A204.1 (cell line): ENCODE measurements at regions not wholly inside any gene's neighbourhood (a gene's known extent, or its start where the extent isn't known, plus 50 kb on each side); places are given as distances from the start of the nearest gene placed in this dataset.
A peak's percentile ranks its signal among the peaks of the same experiment; 100 is the strongest.
"Not testable (repeated sequence)": the region's sequence is repeated elsewhere in the genome, so short reads cannot be mapped to it uniquely, and the experiment has no call there.

Experiments
- FAIRE-seq: peaks from 2 replicates; lab custom pipeline; 2012; peaks lifted over from hg19 to GRCh38; lab: Jason Lieb, UNC

DNA sequence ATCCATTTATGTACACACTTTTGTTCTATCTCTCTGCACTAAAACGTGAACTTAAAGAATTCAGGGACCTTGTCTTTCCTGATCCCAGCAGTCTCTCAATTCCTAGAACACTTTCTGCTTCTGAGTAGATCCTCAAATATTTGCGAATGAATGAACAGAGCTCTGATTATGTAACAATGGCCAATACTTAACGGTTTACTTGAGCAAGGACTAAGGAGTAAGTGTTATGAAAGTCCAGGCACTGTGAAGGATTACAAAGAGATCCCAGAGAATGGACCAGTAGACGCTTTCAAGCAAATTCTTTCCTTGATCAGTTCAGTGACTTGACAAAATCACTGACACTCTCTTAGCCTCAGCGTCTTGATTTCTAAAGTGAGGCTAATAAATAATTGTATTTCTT is 514.5 kb upstream of the KLHL1 start:
- no peak for FAIRE-seq

DNA sequence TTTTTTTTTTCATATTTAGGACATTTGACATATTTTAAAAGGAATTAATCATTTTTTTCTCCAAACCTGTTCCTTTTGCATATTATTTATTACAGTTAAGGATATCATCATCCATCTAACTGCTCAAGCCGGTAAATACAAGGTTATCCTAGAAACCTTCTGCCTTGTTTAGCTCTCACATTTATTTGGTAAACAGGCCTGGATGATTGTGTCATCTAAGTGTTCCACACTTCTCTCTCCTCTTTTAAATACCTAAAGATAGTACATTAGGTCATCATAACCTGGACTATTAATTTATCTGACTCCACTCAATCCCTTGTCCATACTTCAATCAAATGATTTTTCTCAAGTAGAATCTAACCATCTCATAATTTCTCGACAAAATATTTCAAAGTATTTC is 511.7 kb upstream of the KLHL1 start:
- no peak for FAIRE-seq

DNA sequence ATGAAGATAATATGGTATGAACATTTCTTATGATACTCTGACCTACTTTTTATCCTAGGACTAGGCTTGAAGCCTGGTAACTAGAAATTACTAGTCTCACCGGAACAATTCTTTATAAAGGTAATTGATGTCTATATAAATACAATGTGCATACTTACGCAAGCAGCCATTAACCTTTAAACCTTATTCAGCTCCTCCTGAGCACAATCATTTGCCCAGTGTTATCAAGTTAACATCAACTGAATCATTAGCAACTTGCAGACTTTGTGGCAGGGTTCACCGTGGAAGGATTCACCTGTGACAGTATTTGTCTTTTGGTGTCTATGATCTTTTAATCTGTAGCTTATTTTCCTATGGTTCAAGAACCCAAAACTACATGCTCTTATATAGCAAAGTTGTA is 508.6 kb upstream of the KLHL1 start:
- FAIRE-seq = no peak

DNA sequence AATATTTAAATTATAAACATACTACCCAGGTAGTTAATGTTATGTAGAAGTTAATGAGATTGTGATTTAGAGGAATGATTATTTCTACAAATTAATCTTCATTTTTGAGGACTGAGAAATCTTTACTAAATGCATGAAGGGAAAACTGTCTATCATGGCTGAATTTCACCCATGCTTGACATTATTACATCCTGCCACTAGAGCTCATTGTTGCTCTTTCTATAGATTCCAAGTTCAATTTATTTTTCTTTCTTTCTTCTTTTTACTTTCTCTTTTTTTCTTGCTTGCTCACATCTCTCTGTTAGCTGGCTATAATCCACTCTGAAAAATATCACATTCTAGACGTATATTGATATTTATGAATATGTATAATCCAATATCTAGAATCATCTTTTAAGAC is 505.0 kb upstream of the KLHL1 start:
- peak; percentile 83 for FAIRE-seq

DNA sequence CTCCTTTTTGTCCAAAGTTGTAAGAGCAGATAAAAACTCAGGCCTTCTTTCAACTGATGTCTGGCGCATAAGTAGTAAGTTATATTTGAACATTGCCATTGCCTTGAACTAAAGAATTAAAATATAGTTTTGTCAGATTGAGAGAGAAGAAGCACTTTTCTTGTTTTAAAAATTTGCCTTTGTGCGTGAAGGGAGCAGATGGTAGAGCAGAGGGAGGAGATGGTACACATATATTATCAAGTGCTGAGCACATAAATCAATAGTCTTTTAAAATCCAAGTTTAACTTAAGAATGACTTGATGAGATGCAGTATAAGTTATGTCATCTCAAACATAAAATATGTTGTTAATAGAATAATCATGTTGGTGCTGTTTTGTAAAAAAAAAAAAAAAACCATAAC is 504.6 kb upstream of the KLHL1 start:
- no peak for FAIRE-seq

DNA sequence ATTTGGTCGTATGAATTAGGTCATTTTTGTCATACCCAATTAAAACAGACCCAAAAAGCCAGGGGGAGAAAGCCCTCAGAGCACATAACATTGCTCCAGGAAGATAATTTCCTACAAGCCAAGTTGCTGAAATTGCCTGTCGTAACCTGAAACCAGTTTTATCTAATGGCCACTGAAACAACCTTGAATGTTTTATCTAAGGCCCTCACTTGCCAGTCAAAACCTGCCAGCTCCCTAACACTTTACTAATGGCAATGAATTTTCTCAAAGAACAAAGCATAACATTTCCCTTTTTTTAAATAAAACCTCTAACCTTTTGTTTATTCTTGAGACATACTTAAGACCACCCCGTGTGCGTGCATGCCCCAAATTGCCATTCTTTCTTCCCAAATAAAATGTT is 496.2 kb upstream of the KLHL1 start:
- FAIRE-seq = no peak

DNA sequence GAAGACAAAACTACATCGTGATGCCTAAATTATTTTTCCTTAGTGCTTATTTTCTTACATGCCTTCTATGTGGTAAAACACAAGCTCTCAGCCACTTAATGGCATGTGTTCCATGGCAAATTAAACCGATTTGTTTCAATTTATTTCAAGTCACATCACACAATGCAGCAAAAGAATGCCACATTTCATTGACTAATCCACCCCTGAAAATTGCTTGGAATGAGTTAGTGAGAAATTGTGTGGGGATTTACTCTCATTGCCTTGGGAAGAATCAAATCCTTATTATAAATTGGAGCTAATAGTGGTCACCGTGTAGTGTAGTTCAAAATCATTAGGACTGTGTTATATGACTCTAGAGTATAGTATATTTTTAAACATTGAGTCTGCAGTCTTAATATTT is 485.5 kb upstream of the KLHL1 start:
- FAIRE-seq = no peak

DNA sequence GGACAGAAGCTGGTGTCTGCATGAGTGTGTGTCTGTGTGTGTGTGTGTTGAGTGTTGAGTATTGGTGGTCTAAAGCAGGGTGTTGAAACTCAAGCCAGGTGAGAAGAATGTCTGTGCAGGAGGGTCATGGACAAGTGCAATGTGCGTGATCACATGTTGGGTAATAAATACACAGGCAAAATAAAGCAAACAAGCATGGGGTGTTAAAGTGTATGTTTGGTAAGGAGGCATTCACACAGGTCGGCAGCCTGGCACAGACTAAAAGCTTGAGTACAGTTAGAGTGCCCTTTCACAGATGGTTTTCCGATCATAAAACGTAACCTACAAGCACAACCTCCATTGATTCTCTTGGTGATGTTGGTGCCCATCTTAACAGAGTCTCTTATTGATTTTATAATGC is 476.9 kb upstream of the KLHL1 start:
- FAIRE-seq = no peak

DNA sequence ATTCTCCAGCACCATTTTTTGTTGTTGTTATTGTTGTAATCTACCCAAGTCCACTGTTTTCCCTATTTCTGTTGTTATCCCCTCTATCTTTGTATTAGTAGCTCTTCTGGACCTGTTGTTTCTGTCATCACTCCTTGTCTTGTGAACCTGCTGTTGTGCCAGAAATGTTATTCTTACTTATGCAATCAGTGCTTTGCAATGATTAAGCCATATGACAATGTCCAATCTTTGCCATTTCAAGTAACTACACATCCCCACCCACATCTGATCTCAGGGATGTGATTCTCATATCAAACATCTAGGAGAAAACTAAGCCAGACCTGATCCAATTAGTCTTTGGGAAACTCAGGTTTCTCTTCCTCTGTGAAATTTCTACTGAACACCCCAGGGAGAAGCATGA is 472.6 kb upstream of the KLHL1 start:
- FAIRE-seq = no peak

DNA sequence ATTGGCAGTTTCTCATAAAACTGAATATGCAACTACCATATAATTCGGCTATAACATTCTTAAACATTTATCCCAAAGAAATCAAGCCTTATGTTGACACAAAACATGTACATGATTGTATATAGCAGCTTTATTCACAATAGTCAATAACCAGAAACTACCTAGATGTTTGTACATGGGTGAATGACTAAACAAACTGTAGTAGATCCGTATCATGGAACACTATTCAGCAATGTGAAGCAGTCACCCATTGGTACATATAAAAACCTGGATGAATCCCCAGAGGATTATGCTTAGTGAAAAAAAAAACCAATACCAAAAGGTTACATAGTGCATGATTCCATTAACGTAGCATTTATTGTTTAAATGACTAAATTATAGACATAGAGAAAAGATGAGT is 471.7 kb upstream of the KLHL1 start:
- FAIRE-seq = no peak

DNA sequence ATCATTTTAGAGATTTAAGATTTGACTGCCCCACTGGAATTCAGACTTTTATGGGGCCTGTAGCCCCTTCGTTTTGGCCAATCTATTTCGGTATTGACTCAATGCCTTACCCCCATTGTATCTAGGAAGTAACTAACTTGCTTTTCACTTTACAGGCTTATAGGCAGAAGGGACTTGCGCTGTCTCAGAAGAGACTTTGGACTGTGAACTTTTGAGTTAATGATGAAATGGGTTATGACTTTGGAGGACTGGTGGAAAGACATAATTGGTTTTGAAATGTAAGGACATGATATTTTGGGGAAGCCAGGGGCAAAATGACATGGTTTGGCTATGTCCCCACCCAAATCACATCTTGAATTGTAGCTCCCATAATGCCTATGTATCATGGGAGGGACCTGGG is 463.0 kb upstream of the KLHL1 start:
- FAIRE-seq = no peak

DNA sequence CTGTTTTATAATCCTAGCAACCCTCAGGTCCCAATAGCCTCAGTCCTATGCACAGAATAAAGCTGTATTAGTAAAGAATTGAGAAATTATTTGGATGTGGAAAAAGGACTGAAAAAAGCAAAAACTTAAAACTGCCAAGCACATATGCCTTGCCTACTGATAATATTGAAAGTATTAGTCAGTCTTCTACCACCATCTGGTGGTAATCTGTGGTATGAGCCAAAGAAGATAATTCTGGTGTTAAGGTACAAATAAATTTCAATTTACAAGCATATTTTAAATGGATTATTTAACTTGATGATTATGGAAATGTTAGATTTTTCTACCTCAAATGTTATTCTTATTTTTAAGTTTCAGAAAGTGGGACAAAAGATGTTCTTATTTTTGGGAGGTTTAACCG is 460.3 kb upstream of the KLHL1 start:
- FAIRE-seq = peak; percentile 98

DNA sequence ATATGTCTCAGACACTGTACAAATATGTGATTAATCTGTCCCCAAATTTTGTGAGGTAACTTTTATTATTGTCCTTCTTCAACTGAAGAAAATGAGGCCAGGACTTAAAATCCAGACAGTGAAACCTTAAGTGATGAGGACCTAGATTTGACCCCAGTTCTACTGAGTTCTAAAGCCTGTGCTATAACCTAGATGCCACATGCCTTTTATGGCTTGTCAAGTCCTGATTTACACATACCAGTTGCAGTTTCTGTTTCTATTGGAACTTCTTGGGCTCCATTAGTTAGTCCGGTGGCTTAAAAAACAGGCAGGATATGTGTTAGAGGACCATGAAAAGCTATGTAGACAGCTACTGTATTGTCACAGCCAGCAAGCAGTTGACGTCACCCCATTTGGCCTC is 436.5 kb upstream of the KLHL1 start:
- no peak for FAIRE-seq

DNA sequence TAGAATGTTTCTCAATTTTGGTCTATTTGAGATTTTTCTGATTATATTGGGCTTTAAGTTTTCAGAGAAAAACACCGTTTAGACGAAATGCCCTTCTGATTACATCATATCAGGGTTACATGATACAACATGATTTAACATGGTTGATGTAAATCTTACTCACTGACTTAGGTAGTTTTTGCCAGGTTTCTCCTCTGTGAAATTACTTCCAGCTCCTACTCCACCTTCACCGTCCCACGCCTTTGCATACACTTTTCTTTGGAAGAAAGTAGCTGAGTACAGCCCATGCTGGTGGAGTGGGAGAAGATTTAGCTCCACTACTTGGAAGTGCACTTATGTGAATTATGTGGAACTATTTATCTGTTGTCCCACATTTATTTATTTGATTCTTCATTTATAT is 433.2 kb upstream of the KLHL1 start:
- no peak for FAIRE-seq

DNA sequence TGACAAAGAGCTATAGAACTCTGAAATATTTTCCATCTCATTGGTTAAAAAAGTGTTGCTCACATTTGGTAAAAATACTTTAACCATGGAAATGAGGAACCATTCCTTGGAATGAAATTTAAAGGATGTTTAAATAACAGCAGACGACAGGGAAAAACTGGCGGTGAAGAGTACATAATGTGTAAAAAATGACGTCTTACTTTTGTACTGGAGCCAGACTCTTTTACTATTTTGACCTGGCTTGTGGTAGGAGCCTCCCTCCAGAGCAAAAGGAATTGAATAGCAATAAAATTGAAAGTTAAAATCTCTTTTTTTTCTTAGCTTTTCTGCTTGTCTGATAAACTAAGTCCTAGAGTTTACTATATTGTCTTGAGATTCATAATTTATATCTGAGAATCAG is 426.2 kb upstream of the KLHL1 start:
- FAIRE-seq = no peak

DNA sequence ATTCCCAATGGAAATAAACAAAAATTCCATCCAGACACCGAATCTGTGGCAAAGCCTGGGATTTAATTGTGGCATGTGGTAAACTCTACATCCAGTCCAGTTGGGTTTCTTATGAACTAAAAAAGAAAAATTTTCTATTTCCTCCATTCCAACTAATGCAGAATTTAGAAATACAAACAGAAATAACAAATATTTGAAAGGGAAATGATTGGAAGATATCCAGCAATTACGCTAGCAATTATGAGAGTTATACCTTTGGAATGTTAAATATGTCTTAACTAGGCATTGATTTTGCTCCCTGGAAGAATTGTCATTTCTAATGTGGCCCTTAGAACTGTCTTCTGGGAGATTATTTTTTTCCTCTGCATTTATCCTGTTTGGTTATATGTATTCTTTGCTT is 421.4 kb upstream of the KLHL1 start:
- no peak for FAIRE-seq

DNA sequence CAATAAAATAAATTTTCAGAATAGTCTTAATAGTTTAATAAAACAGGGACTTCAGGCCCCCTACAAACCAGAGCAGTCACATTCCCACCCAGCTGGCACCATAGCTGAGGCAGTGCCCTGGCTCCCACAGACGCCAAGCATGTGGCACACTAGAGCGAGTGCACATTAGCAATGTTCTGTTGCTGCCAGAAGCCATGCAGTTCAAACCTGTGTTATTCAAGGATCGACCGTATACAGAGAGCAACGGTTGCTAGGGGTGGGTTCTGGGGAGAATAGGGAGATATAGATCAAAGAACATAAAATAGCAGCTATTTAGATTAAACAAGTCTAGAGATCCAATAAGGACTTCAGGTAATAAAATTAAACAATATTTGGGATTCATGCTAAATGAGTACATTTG is 419.3 kb upstream of the KLHL1 start:
- FAIRE-seq = no peak

DNA sequence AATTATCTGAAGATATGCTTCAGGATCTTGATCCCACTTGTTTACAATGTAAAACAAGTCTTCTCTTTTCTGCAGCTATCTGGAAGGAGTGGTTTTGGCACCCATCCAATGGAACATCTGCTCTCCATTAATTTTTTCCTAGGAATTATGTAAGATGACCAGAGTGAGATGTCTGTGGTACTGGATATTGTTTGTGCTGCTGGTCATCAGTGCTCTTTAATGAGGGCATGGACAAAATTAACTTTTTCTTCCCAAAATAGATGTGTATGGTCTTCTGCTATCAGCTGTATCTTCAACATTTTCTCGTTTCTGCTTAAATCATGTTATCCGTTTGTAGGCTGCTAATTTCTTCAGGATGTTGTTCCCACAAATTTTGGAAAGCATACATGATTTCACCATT is 415.4 kb upstream of the KLHL1 start:
- no peak for FAIRE-seq

DNA sequence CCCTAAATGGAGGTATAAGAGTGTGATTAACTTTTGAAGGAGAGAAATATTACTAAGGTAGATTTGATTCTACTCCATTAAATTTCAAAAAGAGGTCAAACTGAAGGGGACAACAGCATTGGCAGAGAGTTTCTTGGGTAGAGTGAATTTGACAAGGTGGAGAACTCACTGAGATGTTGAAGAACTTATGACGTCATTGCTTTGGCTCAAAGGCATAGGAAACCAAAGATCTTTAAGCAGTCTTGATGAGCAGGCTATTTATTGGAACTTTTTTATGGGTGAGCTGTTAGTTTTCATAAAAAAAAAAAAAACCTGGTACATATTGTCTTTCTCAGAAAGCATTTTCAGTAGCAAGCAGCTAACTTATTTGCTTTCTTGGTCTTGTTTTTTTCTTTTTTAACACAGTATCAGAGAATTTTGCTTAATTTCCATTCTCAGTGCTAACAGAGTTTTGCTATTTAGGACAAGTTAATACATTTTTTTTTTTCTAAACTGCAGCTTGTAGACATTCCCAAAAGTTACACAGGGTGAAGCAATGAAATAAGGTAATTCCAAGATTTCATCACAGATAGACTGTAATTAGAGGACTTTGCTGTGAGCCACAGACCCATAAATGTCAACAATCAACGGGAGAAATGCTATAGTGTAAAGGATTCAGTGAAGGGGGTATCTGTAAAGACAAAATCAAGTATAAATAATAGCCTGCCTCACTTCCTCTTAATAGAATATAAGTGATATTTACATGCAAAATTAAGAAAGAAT is 412.2 kb upstream of the KLHL1 start:
- FAIRE-seq = no peak

DNA sequence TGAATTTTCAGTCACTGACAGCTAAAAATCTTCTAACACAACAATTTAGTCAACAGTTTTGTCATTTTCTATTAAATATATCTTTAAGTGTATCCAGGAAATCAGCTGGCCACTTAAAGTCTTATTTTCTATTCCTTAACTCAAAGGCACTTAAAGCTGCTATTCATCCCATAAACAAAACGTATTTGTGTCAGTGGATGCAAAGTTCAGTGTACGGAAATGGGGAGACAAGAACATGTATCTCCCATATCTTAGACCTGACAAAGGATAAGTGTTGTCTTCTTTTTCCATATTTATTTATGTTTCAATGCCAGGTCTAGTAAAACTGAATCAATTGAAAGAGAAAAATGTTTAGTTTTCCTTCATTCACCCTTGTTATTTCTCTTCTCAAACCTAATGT is 409.8 kb upstream of the KLHL1 start:
- no peak for FAIRE-seq

DNA sequence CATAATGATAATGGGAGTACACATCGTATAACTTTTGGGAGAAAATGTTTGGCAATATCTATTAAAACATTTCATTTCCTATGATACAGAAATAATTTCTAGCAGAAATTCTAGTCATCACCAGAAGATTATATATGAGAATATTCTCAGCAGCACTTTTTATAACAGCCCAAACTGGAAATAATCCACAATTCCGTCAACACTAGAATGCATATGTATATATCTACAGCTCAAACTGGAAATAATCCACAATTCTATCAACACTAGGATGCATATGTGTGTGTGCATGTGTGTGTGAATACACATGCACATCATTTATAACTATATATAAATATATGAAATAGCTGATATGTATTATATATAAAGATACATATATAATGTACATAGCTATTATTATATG is 408.0 kb upstream of the KLHL1 start:
- FAIRE-seq = no peak

DNA sequence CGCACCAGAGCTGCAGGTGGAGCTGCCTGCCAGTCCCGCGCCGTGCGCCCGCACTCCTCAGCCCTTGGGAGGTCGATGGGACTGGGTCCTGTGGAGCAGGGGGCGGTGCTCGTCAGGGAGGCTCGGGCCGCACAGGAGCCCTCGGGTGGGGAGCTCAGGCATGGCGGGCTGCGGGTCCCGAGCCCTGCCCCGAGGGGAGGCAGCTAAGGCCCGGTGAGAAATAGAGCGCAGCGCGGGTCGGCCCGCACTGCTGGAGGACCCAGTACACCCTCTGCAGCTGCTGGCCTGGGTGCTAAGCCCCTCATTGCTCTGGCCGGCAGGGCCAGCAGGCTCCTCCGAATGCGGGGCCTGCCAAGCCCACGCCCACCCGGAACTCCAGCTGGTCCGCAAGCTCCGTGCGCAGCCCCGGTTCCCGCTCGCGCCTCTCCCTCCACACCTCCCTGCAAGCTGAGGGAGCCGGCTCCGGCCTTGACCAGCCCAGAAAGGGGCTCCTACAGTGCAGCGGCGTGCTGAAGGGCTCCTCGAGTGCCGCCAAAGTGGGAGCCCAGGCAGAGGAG is 403.7 kb upstream of the KLHL1 start:
- FAIRE-seq = not testable (repeated sequence)

DNA sequence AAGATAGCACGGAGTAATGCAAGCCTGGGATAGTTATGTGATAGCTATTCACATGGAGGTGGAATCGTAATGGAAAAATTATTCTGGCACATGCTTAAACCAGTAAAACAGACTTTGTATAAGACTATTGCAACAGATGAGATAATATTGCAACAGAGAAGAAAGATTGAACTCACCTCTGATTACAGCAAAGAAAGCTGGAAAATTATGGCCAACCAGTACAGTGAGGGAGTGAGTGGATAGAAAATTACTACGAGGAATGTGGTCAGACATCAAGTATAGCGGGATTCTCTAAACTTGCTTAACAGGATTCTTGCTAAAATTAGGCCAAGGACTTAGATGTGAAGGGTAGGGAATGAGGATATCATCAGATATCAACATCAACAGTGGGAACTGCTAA is 397.6 kb upstream of the KLHL1 start:
- no peak for FAIRE-seq

DNA sequence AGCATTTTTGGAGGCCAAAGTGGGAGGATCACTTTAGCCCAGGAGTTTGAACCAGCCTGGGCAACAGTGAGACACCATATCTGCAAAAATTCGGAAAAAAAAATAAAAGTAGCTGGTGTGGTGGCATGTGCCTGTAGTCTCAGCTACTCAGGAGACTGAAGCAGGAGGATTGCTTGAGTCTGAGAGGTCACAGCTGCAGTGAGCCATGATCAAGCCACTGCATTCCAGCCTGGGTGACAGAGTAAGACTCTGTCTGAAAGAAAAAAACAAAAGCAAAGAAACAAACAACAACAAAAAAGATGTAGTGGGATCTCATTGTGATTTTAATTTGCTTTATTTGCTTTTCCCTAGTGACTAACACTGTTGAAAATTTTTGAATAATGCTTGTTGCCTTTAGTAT is 394.7 kb upstream of the KLHL1 start:
- no peak for FAIRE-seq
